ENCODE measurements at regions not wholly inside any gene's neighbourhood (a gene's known extent, or its start where the extent isn't known, plus 50 kb on each side); places are given as distances from the start of the nearest gene placed in this dataset.
"Not testable (repeated sequence)": the region's sequence is repeated elsewhere in the genome, so short reads cannot be mapped to it uniquely, and the experiment has no call there.

DNA sequence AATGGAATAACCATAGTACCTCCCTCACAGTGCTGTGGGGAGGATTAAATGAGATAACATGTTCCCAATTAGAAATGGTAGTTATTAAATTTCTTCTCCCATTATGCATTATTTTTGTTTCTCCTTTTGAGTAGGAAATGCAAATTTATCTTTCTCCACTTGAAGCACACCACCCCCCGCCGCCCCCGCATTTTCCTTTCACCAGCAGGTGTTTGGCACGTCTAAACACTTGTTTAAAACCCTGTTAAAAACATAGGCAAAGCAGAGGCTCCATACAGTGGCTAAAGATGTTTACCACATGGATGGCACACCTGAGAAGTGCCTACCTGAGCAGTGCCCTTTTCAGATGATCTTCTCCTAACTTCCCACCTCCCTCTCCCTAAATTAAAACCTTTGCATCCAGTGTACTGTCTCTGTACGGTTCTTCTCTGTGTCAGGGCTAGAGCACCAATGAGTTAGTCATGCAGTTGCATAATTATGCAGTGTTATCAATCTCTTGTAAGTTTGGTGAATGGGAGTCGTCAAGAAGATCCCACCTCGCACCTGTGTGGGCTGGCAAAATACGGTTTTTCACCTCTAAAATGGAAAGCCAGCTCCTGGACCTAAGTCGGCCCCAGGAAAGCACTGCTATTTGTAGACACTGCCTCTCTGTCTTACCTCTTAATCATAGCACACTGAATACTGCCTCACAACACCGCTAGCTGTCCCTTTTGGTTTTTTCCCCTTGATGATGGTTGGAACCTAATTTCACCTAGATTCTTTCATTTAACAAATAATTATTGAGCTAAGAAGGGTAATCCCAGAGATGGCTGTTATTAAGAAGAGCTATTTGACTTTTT, 122.0 kb downstream of the CT47B1 start:
- no peak for DNase-seq (ENCODE audit: low read depth, low spot score)

DNA sequence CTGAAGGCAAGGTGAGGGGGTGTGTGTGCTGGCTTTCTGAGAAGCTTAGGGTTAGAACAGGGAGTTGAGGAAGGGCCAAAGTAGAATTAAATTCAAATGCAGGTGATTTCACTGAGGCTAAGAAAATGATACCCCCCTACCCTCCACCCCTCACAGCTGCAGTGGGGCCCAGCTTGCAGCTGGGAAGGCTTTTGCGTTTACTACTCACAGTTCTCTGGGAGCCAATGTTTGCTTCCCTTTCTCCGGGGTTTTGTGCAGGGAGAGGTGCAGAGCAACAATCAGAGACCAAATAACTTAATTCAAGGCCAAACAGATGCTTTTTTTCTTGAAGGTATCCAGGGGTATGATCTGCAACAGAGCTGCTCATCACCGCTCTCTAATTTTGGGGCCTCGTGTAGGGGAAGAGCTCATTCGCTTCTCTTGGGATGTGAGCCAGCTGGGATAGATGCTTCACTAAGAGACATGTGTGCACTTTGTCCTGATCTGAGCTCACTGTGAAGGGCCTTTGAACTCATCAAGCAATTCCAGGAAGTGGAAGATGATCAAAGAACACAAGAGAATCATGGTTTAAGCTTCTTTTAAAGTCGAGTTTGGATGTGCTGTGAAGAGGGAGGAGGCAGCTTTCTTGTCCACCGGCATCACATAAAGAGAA, 122.7 kb upstream of the C1GALT1C1 start:
- DNase-seq (ENCODE audit: low read depth, low spot score) = no peak

DNA sequence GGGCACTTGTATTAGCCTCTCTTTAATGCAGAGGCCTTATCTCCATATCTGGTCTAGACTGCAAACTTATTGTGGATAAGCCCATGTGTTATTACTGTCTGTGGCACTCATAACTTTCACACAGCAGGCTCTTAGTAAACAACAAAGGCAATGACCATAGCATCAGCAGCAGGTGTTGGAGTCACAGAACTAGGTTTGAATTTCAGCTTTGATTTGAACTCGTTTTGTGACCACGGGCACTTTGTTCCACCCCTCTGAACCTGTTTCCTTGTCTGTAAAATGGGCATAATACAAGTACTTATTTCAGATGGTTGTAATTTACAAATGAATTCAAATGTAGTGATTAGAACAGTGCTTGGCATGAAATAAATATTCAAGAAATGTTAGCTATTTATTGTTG, 121.8 kb upstream of the C1GALT1C1 start:
- DNase-seq (ENCODE audit: low read depth, low spot score) = no peak

DNA sequence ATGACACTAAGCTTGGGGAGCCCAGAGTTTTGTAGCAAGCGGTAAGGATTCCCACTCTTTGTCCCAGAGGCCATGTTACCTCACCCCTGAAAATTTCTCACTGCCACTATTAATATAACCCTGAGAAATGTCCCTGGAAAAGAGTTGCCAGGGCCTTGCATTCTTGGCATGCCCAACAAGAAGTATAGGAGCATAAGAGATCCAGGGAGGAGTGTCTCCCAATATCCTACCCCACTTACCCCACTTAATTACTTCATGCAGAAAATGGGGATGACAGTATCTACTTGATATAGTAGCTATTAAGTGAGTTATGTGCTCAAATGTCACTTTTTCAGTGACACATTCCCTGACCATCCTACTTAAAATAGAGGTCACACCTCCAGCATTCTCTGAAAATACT, 120.5 kb upstream of the C1GALT1C1 start:
- DNase-seq (ENCODE audit: low read depth, low spot score) = no peak

DNA sequence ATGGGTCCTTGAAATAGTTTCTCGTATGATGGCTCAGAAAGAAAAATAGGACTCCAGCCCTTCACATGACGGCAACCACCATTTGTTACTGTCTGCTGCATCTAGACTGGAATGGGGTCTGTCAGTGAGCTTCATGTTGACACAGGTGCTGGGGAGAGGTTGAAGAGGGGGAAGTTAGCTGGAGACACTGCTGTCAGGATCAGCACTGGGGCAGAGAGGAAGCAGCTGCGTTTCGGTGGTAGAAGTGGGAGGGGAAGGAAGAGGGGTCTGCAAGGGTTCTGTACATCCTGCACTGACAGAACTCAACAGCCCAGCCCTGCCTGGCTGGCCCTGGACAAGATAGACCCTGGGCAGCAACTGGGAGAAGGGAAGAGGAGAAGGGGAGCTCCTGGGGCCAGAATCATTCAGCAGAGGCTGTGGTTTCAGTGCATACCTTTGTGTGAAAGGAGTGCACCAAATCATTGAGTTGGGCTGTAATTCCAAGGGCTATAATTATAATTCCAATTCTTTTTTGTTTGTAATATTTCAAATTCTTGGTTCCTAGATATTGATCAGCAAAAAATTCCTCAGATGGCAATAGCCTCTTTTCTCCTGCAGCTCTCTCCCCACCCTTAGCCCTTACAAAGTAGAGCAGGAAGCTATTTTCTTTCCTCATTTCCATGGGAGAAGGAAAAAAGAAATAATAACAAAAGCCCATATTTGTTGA, 119.4 kb upstream of the C1GALT1C1 start:
- no peak for DNase-seq (ENCODE audit: low read depth, low spot score)

DNA sequence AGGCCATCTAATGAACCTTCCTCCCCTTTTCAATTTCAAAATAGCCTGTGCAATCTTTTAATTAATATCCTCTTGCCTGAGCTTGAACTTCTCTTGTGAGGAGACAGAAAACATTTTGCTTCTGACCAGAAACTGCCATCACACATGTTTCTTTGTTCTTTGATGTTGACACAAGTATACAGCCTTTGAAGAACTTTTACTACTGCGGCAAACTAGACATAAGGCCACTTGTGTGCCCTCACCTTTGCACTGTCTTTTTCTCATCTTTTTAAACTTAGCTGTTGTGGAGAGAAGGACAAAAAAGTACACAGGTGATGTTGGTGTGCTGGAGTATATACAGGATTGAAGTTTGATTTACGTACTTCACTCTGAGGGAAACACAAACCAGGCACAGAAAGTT, 116.3 kb upstream of the C1GALT1C1 start:
- DNase-seq (ENCODE audit: low read depth, low spot score) = no peak

DNA sequence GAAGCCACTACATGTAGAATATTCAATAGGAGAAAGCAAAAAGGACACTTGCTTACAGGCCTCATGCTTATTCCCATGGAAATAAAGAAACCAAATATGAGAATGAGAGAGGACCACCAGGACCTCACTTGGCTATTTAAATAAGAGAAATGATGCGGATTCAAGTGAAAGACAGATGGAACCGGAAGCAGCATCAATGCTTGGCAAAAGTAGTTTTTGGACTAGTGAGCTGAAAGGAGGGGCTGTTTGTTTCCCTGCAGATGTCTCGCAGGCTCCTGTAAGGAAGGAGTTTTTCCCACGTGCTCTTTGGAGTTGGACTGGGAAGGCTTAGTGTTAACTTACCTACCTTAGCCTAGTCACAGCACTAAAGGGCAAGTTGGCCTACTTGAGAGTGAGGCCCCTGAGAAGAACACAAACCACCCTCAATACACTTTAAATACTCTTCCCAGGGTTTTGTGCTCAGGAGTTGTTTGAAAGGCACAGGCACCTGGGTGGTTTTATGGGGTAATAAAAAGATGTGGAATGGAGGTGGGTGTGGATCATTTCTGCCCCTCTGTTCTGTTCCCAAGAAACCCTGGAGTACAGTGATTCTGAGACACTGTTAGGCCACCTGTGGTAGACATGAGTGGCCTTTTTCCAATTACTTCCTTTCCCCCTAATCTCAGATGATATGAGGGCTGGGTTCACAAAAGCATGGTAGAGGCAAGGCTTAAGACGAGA, 113.3 kb upstream of the C1GALT1C1 start:
- no peak for DNase-seq (ENCODE audit: low read depth, low spot score)

DNA sequence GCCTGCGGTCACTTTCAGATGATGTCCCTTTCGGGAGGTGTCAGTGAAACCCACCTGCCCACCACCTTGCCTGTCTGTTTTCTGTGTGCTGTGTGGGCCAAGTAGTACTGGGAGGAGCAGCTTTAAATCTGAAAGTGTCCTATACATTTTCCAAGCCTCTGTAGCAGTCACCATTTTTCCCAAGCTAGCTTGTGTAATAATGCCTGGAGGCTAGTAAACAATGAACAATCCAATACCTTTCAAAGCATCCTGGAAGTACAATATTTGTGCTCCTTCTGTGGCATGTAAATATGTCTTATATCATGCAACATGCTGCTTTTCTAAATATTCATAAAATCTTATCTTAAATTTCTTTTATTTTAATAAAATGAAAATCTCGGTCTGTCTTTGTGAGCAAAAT, 111.6 kb upstream of the C1GALT1C1 start:
- DNase-seq (ENCODE audit: low read depth, low spot score) = no peak

DNA sequence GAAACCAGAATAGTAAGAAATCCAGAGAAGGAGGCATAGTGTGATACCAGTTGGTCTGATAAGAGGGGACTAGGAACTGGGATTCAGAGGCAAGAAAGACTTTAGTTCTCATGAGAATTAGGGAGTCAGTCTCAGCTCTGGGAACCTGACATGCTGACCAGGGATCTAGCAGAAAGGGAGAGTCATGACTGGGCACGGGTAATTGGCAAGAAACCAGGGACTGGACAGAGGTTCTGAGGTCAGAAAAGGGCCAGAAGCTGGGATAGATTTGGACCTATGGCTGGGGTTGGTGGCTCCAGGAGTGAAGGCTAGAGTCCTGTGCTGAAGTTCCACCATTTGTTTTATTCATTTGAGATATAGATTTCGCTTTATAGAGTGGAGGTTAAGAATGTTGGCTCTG, 110.2 kb upstream of the C1GALT1C1 start:
- no peak for DNase-seq (ENCODE audit: low read depth, low spot score)

DNA sequence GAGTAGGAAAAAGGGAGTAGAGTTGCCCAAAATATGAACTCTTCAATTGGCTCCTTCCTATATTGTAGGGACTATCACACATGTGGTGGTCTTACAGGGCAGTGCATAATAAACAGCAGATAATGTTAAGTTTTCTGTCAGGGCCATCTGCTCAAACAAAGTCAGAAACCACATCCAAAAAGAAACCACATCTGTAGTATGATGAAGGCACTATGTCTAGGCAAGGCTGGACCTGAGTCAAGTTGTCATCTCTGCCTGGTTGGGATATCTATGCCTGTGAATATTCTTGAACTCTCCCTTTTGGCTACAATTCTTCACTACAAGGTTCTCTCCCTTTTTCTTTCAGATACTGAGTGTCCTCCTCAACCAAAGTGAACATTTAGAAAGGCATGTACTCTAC, 109.4 kb upstream of the C1GALT1C1 start:
- no peak for DNase-seq (ENCODE audit: low read depth, low spot score)

DNA sequence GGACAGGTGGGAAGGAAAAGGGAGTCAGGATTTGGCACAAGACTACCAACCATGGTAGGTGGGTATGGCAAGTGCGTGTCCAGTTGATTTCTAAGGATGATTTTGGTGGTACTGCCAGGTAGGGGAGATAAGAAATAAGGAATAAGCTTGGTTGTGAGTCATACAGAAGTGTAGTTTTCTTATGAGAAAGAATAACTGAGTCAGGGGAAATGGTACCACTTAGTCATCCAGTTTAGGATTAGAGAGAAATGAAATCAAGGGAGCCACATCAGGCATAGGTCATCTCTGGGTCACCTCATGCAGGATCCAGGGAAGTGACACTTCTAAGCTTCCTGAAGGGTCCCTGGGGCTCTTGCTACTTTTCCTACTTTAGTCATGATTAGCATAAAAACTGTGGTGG, 107.1 kb upstream of the C1GALT1C1 start:
- DNase-seq (ENCODE audit: low read depth, low spot score) = no peak

DNA sequence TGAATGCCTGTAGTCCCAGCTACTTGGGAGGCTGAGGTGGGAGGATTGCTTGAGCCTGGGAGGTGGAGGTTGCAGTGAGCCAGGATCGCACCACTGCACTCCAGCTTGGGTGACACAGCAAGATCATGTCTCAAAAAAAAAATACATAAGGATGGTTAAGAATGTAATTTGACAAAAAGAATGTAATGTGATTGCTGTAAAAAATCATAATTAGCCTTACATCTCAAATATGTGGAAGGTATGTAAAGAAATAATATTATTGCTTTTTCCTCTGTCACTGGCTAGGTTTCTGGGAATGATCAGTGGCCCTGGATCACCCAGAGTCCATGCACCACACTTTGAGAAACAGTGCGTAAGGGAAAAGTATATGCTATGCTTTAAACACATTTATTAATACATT, 106.1 kb upstream of the C1GALT1C1 start:
- DNase-seq (ENCODE audit: low read depth, low spot score) = no peak

DNA sequence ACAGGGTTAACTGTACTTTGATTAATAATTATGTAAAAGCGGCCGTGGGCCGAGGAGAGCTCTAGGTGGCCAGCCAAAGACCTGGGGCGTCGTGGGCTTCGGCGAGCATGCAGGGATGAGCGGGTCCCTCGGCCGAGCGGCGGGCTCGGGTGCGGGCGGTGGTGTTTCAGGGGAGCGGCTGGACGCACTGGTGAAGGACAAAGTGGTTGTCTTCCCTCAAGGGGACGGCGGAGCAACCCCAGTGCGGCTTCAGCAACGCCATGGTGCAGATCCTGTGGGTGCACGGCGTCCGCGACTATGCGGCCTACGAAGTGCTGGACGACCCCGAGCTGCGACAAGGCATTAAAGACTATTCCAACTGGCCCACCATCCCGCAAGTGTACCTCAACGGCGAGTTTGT, 103.0 kb upstream of the C1GALT1C1 start:
- DNase-seq (ENCODE audit: low read depth, low spot score) = no peak

DNA sequence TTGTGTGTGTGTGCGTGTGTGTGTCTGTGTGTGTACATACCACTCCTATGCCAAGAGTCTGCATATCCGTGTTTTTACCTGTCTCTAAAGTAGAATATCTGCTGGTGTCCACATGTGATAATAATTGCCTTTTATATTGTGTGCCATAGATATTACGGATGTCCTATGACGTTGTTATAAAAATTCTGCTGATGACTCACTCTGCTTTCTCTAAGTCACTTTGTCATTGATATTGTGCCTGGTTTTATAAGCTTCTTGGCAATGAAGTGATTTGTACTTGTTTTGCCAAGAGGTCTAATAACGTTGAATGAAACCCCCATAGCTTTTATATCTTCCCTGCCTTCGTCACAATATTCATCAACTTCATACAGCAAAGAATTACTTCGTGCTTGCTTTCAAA, 102.6 kb upstream of the C1GALT1C1 start:
- no peak for DNase-seq (ENCODE audit: low read depth, low spot score)

DNA sequence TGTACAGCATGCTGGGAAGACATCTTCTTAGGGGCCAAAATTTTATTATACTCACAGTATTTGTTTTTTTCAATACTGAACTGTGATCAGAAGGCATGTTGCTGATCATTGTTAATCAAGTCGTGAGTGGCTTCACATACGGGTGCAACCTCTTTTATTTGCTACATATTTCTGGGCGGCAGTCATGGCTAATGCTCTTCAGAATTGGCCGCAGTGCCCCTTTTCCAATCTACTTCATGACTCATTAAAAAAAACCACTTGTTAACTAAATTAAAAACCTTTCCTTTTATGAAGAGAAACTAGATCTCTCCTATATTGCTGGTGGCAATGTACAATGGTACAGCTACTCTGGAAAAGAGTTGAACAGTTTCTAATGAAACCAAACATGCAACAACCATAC, 101.5 kb upstream of the C1GALT1C1 start:
- DNase-seq (ENCODE audit: low read depth, low spot score) = no peak

DNA sequence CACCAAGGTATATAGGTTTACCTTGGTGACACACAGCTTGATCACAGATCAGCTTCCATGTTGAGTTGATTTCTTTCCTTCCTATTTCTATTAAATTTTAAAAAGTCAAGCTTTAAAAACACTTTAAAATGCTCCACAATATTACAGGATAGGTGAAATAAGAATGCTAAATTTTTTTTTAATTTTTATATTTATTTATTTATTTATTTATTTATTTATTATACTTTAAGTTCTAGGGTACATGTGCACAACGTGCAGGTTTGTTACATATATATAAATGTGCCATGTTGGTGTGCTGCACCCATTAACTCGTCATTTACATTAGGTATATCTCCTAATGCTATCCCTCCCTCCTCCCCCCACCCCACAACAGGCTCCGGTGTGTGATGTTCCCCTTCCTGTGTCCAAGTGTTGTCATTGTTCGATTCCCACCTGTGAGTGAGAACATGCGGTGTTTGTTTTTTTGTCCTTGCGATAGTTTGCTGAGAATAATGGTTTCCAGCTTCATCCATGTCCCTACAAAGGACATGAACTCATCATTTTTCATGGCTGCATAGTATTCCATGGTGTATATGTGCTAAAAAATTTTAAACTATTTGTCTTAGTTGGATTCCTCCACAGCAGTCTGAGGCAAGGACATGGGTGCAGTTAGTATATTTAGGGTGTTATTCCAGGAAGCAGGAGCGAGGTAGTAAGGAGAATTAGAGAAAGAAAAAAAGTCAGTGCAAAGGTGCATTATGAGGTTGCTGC, 99.8 kb upstream of the C1GALT1C1 start:
- not testable (repeated sequence) for DNase-seq (ENCODE audit: low read depth, low spot score)

DNA sequence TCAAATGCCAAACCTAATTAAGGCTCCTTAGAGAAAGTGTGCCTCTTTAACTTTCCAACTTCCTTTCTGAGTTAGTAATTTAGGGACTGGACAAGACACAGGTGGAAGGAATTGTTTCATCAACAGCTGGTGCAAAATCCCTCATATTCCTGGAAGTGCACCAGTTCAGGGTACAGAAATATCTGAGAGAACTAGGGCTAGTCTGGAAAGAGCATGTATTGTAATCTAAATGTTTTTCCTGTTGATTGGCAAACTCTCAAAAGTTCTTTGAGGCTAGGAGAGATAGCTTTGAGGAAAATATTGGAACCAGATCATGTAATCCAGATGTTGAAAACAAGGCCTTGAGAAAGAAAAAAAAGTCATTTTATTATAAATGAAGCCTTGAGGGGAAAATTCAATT, 98.1 kb upstream of the C1GALT1C1 start:
- DNase-seq (ENCODE audit: low read depth, low spot score) = no peak

DNA sequence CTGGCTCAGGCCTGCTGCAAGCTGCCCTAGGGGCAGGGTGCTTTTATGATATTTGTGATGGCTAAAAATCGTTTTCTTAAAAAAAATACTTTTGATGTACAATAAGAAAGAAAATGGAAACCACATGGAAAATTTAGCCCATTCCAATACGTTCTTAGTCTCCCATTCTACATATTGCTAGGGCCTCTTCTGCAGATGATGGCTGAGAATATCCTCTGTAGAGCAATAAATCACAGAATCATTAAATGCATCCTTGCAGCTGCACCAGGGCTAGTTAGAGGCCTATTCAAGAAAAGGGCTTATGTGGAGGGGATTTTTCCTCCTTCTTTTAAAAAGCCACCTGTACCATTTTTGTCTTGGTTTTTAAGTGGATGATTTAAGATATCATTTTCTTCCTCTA, 97.6 kb upstream of the C1GALT1C1 start:
- no peak for DNase-seq (ENCODE audit: low read depth, low spot score)

DNA sequence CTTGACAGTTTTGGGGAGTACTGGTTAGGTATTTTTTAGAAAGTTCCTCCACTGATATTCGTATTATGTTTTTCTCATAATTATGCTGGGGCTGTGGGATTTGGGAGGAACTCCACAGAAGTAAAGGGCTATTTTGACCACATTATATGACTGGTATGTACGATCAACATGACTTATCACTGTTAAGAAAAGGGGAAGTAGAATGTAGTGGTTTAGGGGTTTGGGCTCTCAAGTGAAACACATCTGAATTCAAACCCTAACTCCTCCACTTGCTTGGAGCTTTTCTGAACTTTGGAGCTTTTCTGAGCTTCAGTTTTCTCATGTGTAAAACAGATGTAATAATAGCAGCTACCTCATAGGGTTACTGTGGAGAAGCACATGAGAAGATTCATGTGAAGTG, 96.4 kb upstream of the C1GALT1C1 start:
- no peak for DNase-seq (ENCODE audit: low read depth, low spot score)

DNA sequence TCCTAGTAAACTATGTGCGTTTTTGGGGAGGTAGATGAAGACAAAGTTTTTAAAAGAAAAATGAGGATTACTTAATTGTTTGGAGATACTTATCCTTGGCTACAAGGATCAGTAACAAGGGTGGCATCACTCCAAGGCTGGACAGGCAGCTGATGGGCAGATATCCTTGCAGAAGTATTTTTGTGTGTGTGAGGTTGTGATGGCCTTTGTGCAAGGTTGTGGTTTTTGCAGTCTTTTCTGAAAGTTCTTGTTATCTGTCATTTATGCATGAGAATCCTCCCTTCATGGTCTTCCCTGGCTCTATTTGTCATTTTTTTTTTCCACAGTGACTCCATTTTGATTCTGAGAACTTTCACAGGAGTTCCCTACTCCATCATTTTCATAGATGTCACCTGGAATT, 96.0 kb upstream of the C1GALT1C1 start:
- DNase-seq (ENCODE audit: low read depth, low spot score) = no peak

DNA sequence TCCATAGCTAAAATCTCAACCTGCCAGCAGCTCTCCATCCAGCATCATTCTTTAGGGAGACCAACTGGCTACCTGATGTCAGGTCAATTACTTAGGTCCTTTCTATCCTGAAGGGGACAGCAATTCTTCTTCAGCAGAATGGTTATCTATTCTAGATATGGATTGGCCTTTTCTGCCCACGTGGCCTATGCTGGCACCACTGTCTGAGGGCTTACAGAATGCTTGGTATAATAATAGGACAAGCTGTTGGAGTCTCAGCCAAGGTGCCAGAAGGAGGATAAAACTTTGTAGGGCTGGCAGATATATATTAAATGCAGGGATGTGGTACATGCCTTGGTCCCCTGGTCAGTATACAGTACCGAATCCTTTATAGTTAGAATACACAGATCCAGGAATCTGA, 89.8 kb upstream of the C1GALT1C1 start:
- DNase-seq (ENCODE audit: low read depth, low spot score) = no peak
